ENCODE measurements at regions not wholly inside any gene's neighbourhood (a gene's known extent, or its start where the extent isn't known, plus 50 kb on each side); places are given as distances from the start of the nearest gene placed in this dataset.
A peak's percentile ranks its signal among the peaks of the same experiment; 100 is the strongest.

DNA sequence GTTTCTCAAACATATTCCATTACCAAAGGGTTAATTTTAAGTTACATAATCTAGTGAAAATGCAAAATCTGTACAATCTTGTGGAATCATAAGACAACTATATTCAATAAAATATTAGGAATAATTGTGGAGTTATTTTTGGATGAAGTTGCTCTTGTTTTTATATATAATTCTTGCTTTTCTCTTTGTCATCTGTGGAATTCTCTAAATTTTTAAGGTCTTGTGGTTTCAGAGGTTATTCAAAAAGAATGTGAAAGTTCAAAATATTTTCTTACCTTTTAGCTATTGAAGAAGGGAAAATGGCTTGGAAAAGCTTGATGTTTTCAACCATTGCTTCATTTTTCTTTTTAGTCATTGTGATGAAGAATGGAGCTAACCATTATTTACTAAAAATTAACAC lies 552.1 kb downstream of the TFEC start:
- no peak for DNase-seq

DNA sequence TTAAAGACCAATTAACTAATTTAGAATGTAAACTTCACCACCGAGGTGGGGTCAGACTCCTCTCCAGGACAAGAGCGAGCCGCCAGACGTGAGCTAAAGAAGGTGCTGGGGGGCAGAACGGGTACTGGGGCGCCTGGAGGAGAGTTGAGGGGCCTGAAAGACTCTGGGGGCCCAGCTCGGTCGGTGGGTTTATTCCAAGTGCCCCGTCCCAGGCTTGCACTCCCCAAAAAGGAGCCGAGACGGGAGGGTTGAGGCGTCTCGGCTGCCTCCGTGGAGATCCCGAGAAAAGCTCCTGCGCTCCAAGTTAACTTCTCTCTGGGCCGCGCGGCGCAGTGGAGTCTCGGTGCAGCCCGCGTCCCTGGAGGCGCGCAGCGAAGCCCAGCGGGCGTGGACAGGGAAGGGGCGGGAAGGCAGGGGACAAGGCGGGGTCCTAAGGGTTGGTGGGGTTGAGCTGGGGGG lies 553.3 kb downstream of the TFEC start:
- DNase-seq = peak in 2 of 56 donors; percentile 0 to 10

DNA sequence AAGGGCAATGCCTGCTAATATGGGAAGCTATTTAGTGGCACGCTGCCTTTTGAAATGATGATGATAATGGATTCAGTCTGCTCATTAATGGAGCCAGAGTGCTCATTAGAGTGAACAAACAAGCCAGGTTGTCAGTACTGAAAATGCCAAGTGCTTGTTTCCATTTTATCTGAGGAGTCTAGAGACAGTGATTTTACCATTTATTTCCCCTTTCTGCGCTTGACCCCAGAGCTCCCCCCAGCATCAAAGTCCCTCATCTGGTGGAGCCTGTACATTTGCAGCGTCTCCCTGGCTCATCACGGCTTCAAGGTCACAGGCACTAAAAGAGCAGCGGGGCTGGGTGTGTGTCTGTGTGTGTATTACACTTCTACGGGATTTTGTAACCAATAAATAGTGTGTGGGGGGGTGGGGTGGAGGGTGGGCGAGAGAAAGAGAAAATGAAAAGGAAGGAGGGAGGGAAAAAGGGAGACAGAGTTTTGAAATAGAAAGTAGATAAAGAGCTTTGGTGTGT lies 553.8 kb downstream of the TFEC start:
- no peak for DNase-seq

DNA sequence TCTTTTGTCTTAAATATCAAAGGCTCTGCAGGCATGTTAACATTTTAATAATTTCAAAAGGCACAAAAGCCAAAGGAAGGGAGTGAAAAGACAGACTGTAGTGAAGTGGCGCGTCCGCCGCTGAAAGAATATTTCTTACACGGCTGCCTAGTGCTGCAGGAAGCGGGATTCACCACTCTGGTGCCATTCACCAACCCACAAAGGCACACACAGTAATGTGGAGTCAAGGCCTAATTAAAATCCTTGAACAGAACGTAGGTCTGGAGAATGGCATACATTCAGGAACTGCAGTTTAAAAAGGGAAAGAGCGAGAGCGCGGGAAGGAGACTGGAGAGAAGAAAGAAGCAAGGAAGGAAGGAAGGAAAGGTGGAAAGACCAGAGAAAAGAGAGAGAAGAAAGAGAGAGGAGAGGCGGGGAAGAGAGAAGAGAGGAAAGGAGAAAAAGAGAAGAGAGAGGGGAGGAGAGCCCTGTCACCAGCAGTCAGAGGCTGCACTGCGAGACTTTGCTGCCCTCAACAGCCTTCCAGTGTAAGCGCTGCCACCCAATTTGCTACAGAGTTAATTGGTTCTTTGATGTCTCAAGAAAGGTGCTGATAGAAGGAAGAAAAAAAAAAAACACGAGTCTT lies 554.0 kb downstream of the MDFIC start:
- DNase-seq = peak in 2 of 56 donors; percentile 1 to 4

DNA sequence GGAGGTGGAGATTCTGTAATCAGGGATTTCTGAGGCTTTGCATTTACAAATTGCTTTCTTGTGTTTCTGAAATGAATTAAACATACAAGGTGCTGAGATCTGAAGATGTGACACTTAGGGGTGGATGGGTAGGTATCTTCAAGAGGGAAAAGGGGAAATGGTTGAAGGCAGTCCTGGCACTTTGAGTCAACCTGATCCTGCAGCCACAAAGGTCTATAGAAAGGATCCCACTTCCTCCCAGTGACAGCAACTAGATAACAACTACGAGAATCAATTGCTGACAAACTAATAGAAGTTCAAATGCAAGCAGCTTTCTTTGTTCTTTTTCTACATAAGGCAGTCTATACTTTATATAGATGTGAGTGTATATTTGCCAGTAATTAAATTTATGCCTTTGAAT lies 553.3 kb downstream of the MDFIC start:
- DNase-seq = no peak

DNA sequence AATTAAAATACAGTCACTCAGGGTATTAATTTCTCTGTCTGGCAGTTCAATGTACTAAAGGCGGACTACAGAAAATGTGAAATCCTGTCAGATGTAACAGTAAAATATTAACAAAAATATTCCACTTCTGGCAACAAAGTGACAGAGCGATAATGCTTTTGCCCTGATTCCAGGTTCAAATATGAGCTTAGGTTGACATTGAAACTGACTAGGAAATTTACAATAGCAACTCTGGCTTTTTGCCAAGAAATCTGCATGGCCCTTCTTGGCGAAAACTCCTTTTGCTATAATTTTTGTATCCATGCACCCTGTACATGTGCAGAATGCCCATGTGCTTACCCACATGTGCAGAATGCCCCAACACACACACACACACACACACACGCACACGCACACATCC lies 552.2 kb downstream of the MDFIC start:
- no peak for DNase-seq

DNA sequence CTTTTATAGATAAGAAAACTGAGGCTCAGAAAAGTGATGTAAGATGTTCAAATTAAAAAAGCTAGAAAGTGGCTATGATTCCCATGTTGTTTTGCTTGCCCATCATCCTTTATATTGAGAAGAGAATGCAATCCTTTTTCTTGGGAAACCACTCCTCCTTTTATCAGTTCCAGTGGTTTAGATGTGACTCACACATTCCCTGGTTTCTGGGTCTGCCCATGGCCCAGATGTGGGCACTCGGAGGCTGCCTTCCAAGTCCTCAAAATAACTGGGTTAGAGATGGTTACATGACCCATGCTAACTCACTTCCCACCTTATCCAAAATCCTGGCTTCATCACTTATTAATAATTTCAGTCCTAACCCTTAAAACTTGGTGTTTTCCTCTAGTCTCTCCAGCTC lies 550.0 kb downstream of the MDFIC start:
- DNase-seq = no peak

DNA sequence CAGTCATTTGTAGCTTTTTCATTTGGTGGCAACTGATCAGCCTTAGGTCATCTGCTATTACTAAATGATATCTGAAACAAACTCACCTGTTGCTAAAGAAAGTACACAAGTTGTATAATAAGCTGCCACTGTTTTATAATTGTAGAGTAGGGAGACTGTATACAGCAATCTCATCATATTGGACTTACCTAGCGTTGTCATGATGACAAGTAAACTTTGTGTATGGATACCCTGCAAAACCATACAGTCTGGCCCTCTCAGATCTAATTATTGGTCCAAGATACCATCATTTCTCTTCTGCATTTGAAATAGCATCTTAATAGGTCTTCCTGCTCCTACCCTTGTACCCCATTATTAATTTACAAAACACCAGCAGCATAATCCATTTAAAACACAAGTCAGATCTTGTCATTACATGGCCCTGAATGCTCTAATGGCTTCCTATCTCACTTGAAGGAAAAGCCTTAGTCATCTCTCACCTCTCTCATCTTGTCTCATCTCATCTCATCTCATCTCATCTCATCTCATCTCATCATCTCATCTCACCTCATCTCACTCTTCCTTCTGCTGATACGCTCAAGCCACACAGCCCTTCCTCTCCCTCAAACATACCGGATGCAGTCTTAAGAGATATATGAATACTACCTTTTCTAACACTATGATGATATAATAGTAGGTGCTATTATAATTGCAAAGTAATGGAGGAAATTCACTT lies 540.6 kb downstream of the MDFIC start:
- DNase-seq = no peak

DNA sequence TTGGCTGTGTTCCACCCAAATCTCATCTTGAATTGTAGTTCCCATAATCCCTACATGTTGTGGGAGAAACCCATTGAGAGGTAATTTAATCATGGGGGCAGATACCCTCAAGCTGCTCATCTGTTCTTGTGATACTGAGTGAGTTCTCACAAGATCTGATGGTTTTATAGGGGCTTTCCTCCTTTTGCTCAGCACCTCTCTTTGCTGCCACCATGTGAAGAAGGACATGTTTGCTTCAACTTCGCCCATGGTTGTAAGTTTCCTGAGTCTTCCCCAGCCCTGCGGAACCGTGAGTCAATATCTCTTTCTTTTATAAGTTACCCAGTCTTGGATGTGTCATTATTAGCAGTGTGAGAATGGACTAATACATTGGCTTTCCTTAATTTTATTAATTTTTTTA lies 527.8 kb downstream of the MDFIC start:
- DNase-seq = no peak

DNA sequence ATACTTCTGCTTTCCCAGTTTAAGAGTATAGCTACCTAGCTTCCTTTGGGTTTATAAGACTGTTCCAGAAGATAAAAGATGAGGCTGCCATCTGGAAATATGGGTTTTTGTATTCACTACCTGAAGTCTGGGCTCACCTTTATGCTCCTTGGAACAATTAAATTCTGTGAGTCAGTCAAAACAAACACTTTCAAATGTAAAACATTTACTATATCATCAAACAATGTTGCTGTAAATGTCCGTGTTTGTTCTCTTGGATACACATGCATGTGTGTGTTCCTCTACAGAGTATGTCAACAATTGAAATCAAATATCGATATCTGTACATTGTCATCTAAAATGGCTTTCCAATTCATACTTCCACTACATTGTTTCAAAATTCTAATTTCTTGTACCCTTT lies 525.6 kb downstream of the MDFIC start:
- DNase-seq = no peak

DNA sequence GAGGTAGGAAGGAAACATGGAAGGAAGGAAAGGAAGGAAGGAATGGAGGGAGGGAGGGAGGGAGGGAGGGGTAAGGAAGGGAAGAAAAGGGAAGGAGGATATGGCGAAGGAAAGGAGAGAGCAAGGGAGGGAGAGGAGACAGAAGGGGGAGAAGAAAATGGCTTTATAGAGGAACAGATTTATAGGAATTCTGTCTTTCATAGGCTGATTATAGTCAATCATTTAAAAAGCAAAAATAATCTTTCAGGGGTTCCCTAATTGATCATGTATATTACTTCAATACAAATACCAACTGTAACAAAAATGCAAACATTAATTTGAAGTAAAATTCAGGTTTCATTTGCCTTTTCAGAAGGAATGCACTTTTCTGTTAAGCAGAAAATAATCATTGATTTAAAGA lies 519.1 kb downstream of the MDFIC start:
- DNase-seq = no peak

DNA sequence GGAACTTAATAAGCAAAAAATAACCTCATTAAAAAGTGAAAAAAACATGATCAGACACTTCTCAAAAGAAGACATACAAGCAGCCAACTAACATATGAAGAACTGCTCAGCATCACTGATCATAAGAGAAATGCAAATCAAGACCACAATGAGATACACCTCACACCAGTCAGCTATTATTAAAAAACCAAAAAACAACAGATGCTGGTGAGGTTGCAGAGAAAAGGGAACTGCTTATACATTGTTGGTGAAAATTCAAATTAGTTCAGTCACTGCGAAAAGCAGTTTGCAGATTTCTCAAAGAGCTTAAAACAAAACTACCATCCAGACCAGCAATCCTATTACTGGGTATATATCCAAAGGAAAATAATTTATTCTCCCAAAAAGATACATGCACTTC lies 513.3 kb downstream of the MDFIC start:
- DNase-seq = no peak

DNA sequence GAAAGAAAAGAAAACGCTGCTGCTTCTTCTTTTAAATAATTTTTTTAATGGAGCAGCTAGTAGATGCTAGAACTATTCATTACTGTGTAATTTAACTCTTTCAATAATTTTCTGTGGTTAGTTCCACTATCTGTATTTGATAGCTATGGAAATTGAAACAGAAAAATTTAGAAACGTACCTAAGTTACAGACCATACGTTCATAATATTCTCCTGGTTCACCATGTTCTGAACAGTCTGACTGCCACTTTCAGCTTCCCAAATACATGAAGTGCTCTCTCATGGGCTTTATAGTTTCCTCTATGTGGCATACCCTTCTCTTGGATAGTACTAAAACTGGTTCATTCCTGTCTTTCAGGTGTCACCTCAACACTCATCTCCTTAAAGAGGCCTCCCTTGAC lies 508.0 kb downstream of the MDFIC start:
- DNase-seq = no peak

DNA sequence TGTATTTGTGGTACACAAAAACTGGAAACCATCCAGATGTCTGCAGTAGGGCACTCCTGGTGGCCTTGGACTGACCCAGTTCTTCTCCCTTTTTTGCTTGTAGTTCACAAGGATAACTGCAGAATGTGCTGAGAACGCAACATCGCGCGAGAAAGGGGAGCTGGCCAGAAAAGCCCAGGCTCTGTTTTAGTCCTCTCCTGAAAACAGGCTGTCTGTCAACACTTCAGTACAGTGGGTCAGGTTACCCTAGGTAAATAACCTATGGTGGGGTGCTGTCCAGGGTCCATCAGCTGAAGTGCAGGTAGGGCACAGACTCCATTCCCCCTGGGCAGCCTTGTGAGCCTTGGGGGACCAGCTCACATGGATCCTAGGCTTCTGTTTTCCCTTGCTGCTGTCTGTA lies 495.8 kb downstream of the MDFIC start:
- DNase-seq = no peak

DNA sequence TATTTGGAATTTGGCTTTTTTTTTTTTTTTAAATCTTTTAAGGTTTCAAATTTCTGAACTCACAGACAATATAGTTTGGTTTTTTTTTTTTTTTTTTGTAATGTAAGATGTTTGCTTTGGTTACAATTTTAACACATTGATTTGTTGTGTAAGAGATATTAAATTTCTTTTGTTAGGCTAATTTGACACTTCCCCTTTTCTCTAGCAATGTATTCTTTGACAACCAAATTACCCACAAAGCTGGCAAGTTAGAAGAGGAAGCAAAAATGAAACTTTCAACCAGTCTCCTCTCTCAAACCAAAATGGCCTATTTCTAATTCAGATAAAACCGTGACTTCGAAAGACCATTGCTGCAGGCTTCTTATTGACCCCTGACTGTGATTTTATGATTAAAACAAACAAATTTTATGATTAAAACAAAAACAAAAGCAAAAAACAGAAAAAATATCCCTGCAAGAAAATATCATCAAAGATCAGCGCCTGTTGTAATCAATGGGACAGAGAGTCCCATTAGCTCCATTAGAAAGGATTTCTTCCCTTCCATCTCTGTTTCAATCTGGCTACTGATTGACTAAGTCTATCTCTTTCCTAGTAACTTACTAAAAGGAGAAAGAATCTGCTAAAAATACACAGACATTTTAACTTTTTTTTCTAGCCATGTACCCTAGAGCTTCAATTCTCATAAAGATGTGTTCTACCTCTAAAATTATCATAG lies 489.2 kb downstream of the MDFIC start:
- DNase-seq = no peak

DNA sequence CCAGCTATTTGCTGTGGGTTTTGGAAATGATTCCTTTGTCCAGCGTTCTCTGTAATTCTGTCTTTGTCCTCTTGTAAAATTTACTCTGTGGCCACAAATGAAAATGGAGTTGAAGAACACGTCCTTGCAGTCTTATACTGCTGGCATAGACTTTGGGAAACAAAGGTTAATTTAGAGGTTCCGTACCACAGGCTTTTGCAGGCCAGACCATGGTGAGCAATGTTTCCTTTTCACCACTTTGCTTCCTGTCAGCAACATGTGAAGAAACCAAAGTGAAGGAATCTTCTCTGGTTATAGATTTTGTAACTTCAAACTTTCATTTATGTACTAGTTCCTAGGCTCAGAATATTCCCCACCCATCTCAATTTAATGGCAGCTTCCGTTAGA lies 488.5 kb downstream of the MDFIC start:
- no peak for DNase-seq

DNA sequence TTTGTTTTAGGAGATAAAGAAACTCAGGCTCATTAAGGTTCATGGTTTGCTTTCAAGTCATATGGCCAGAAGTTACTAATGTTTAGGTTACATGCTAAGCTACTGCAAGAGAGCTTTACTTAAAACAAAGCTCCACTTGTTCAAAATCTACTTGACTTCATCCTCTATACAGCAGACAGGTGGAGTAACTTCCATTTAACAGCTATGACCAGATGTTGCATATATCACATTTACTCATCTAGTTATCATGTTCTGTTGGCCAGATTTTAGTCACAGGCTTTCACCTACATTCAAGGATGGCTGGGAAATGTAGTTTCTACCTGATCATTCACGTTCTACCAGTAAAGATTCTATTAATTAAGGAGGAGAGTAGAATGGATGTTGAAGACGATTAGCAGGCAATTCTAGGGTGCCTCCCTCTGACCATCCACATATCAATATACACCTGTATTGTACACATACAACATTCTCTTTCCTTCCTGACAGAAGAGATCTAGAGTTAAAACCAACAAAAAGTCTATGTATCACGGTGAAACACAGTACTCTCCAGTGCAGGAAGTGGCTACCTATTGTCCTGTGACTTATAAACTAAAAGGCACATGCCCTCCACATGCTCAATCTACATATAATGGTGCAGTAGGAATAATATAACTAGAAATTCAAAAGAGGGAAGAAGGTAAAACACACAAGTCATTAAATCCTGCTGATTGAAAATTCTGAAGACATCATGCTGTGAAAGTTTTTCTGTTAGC lies 488.0 kb downstream of the MDFIC start:
- DNase-seq = no peak

DNA sequence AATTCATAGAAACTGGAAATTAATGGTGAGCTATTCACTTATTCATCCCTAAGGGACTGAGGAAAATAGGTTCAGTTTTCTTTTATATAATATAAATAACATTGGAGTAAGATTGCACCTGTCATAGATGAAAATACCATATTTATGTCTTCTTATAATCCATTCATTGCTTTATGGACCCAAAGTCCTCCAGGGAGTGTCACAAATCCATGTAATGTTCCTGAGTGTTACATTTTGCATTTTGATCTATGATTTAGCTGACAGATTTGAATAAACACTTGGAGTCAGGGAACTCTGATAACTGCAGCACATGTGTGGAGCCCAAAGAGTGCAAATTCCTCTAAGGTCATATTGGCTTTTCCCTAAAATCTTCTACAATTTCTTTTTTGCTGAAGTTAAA lies 484.3 kb downstream of the MDFIC start:
- DNase-seq = no peak

DNA sequence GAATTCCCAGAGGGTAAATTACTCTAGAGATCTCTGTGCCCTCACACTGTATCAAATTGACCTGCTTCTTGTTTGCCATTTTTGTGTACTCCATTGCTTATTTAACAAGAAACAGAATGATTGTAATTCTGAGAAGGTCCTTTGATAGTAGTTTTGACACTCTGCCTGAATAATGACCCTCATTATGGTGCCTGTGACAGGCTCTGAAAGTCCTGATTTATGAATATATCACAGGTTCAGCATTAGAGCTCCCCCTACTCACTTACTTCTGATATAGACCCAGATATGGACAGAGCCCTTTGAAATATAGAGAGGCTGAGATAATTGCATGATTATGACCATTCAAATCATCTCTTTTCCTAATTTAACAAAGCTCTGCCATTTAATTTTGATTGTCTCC lies 465.2 kb downstream of the MDFIC start:
- DNase-seq = no peak

DNA sequence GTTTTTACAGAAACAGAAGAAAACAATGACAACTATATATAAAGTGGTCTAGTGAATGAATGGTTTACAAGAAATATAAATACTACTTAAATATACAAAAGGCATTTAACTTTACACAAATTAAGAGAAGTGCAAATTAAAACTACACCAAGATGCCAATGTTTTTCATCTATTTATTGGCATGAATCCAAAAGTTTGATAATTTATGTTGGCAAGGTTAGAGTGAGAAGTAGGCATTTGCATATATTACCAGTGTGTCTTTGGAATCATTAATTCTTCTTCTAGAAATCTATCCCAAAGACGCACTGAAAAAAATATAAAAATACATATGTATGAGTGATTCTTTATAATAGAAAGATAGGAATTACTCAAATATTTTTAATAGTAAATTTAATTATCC lies 457.4 kb downstream of the MDFIC start:
- DNase-seq = no peak

DNA sequence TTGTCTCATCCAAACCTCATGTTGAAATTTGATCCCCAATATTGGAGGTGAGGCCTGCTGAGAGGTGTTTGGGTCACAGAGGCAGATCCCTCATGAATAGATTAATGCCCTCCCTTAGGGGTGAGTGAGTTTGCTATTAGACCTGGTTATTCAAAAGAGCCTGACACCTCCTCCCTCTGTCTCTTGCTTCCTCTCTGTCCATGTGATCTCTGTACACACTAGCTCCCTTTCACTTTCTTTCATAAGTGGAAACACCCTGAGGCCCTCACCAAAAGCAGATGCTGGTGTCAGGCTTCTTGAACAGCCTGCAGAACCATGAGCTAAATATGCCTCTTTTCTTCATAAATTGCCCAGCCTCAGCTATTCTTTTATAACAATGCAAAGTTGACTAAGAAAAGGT lies 447.1 kb downstream of the MDFIC start:
- DNase-seq = no peak

DNA sequence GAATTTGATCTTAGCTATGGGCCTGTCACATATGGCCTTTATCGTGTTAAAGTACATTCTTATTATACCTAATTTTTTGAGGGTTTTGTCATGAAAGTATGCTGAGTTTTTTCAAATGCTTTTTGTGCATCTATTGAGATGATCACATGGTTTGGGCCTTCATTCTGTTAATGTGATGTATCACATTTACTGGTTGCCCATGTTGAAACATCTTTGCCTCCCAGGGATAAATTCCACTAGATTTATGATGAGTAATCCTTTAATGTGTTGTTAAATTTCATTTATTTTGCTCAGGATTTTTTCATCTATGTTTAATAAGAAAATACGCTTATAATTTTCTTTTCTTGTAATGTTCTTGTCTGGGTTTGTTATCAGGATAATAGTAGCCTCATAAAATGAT lies 442.0 kb downstream of the MDFIC start:
- no peak for DNase-seq

All from amygdala (tissue), 56 donors.